ENCODE measurements at regions not wholly inside any gene's neighbourhood (a gene's known extent, or its start where the extent isn't known, plus 50 kb on each side); places are given as distances from the start of the nearest gene placed in this dataset.

GRCh38 chrX:39168609-39169008 is 367.4 kb downstream of the MID1IP1 start:
- Mint-ChIP-seq H3K27ac (no peak overlapping the region), H3K27me3 (no peaks in the 10 kb centered on the region), H3K36me3 (no peaks in the 10 kb centered on the region), H3K4me1 (peaks cover 0 to 10% (median 4%) of the 10 kb centered on the region in 4 donors), H3K9me3 (no peaks in the 10 kb centered on the region), H3K4me3 (no peak overlapping the region)
- H3K27ac ChIP-seq (ENCODE audit: low read depth, low read length): no peak overlapping the region
- no peaks in the 10 kb centered on the region for H3K36me3 ChIP-seq (ENCODE audit: insufficient read depth, low read length)
- no peak for DNase-seq
- peaks cover 8% of the 10 kb centered on the region for H3K4me1 ChIP-seq (ENCODE audit: insufficient read depth, low read length)
- ChIA-PET CTCF (ENCODE audit: partially characterized antibody) (no interaction called here), POLR2A (ENCODE audit: partially characterized antibody) (no interaction called here)
- H3K27me3 ChIP-seq (ENCODE audit: insufficient read depth, low read length): no peaks in the 10 kb centered on the region
- intact Hi-C loops (cut with micrococcal nuclease): no loop called here
- no peak overlapping the region for H3K4me3 ChIP-seq (ENCODE audit: low read length in 2 of 2)
- H3K9me3 ChIP-seq (ENCODE audit: control insufficient read depth in 1 of 2, low read length in 2 of 2): no peaks in the 10 kb centered on the region

- no peaks in the 10 kb centered on the region for H3K36me3 Mint-ChIP-seq
- no peak overlapping the region for H3K4me3 Mint-ChIP-seq
- no peaks in the 10 kb centered on the region for H3K27me3 Mint-ChIP-seq
- no peak for DNase-seq
- H3K4me3 ChIP-seq (ENCODE audit: low read length in 2 of 2): no peak overlapping the region
- H3K4me1 Mint-ChIP-seq: peaks cover 6 to 17% (median 10%) of the 10 kb centered on the region in 4 donors
- H3K27ac Mint-ChIP-seq: no peak overlapping the region
- CTCF ChIA-PET (ENCODE audit: partially characterized antibody): no interaction called here
- H3K9me3 Mint-ChIP-seq: no peaks in the 10 kb centered on the region
- no peaks in the 10 kb centered on the region for H3K9me3 ChIP-seq (ENCODE audit: control insufficient read depth in 1 of 2, low read length in 2 of 2)
- H3K27ac ChIP-seq (ENCODE audit: low read depth, low read length): no peak overlapping the region
- H3K36me3 ChIP-seq (ENCODE audit: insufficient read depth, low read length): no peaks in the 10 kb centered on the region
- H3K27me3 ChIP-seq (ENCODE audit: insufficient read depth, low read length): no peaks in the 10 kb centered on the region
- intact Hi-C loops (cut with micrococcal nuclease): no loop called here
- POLR2A ChIA-PET (ENCODE audit: partially characterized antibody): no interaction called here
- H3K4me1 ChIP-seq (ENCODE audit: insufficient read depth, low read length): peaks cover 18% of the 10 kb centered on the region
Measured at GRCh38 chrX:39169976-39170375, 368.7 kb downstream of the MID1IP1 start.

GRCh38 chrX:39170464-39170863 is 369.2 kb downstream of the MID1IP1 start:
- Histone ChIP-seq H3K9me3 (ENCODE audit: control insufficient read depth in 1 of 2, low read length in 2 of 2) (no peaks in the 10 kb centered on the region), H3K27ac (ENCODE audit: low read depth, low read length) (no peak overlapping the region), H3K4me1 (ENCODE audit: insufficient read depth, low read length) (peaks cover 23% of the 10 kb centered on the region), H3K36me3 (ENCODE audit: insufficient read depth, low read length) (no peaks in the 10 kb centered on the region), H3K27me3 (ENCODE audit: insufficient read depth, low read length) (no peaks in the 10 kb centered on the region), H3K4me3 (ENCODE audit: low read length in 2 of 2) (no peak overlapping the region)
- intact Hi-C loops (cut with micrococcal nuclease): no loop called here
- no peaks in the 10 kb centered on the region for H3K27me3 Mint-ChIP-seq
- H3K4me1 Mint-ChIP-seq: peaks cover 6 to 20% (median 13%) of the 10 kb centered on the region in 4 donors
- H3K27ac Mint-ChIP-seq: no peak overlapping the region
- CTCF ChIA-PET (ENCODE audit: partially characterized antibody): no interaction called here
- DNase-seq: no peak
- H3K4me3 Mint-ChIP-seq: no peak overlapping the region
- H3K9me3 Mint-ChIP-seq: no peaks in the 10 kb centered on the region
- POLR2A ChIA-PET (ENCODE audit: partially characterized antibody): no interaction called here
- no peaks in the 10 kb centered on the region for H3K36me3 Mint-ChIP-seq

DNA sequence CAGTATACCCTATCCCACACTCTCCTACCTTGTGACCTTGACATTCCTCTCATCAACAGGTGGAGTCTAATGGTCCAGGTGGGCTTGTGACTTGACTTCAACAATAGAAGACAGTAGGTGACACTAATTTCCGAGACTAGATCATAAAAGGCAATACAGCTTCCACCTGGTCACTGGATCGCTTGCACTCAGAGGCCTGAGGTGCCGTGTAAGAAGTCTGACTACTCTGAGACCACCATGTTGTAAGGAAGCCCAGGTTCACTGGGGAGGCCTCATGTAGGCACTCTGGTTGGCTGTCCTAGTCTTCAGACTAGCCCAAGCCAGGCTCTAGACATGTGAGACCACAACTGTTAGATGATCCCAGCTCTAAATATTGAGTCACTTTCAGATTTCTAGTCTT is 370.4 kb downstream of the MID1IP1 start:
- H3K27ac Mint-ChIP-seq: no peak overlapping the region
- Histone ChIP-seq H3K9me3 (ENCODE audit: control insufficient read depth in 1 of 2, low read length in 2 of 2) (no peaks in the 10 kb centered on the region), H3K27ac (ENCODE audit: low read depth, low read length) (no peak overlapping the region), H3K36me3 (ENCODE audit: insufficient read depth, low read length) (no peaks in the 10 kb centered on the region), H3K4me3 (ENCODE audit: low read length in 2 of 2) (no peak overlapping the region), H3K4me1 (ENCODE audit: insufficient read depth, low read length) (peaks cover 28% of the 10 kb centered on the region), H3K27me3 (ENCODE audit: insufficient read depth, low read length) (no peaks in the 10 kb centered on the region)
- ChIA-PET POLR2A (ENCODE audit: partially characterized antibody) (no interaction called here), CTCF (ENCODE audit: partially characterized antibody) (no interaction called here)
- H3K4me1 Mint-ChIP-seq: peaks cover 10 to 25% (median 16%) of the 10 kb centered on the region in 4 donors
- DNase-seq: no peak
- no peaks in the 10 kb centered on the region for H3K36me3 Mint-ChIP-seq
- no peaks in the 10 kb centered on the region for H3K27me3 Mint-ChIP-seq
- intact Hi-C loops (cut with micrococcal nuclease): no loop called here
- no peaks in the 10 kb centered on the region for H3K9me3 Mint-ChIP-seq
- H3K4me3 Mint-ChIP-seq: no peak overlapping the region

- CTCF ChIA-PET (ENCODE audit: partially characterized antibody): interaction anchor here (1.5 kb wide), 1 partner anchor 22 kb away, joined by 3 read pairs; no protein-coding TSS in a partner anchor
- H3K27me3 ChIP-seq (ENCODE audit: insufficient read depth, low read length): no peaks in the 10 kb centered on the region
- no peaks in the 10 kb centered on the region for H3K9me3 Mint-ChIP-seq
- no peaks in the 10 kb centered on the region for H3K36me3 Mint-ChIP-seq
- no peak for DNase-seq
- peak overlapping the region in 1 of 2 donors; percentile 31 for H3K4me3 ChIP-seq (ENCODE audit: low read length in 2 of 2)
- POLR2A ChIA-PET (ENCODE audit: partially characterized antibody): interaction anchor here (0.6 to 1.4 kb wide), 2 partner anchors 22 to 368 kb away, joined by 3 to 7 read pairs; no protein-coding TSS in a partner anchor
- intact Hi-C loops (cut with micrococcal nuclease): no loop called here
- peaks cover 6 to 25% (median 13%) of the 10 kb centered on the region in 4 donors for H3K4me1 Mint-ChIP-seq
- no peaks in the 10 kb centered on the region for H3K36me3 ChIP-seq (ENCODE audit: insufficient read depth, low read length)
- H3K9me3 ChIP-seq (ENCODE audit: control insufficient read depth in 1 of 2, low read length in 2 of 2): no peaks in the 10 kb centered on the region
- peaks cover 20% of the 10 kb centered on the region for H3K4me1 ChIP-seq (ENCODE audit: insufficient read depth, low read length)
- no peaks in the 10 kb centered on the region for H3K27me3 Mint-ChIP-seq
- peak overlapping the region; percentile 86 to 95 (median 90) for H3K27ac Mint-ChIP-seq
- no peak overlapping the region for H3K27ac ChIP-seq (ENCODE audit: low read depth, low read length)
- peak overlapping the region; percentile 60 to 84 (median 76) for H3K4me3 Mint-ChIP-seq
Measured at GRCh38 chrX:39174241-39174771, 373.0 kb downstream of the MID1IP1 start.

DNA sequence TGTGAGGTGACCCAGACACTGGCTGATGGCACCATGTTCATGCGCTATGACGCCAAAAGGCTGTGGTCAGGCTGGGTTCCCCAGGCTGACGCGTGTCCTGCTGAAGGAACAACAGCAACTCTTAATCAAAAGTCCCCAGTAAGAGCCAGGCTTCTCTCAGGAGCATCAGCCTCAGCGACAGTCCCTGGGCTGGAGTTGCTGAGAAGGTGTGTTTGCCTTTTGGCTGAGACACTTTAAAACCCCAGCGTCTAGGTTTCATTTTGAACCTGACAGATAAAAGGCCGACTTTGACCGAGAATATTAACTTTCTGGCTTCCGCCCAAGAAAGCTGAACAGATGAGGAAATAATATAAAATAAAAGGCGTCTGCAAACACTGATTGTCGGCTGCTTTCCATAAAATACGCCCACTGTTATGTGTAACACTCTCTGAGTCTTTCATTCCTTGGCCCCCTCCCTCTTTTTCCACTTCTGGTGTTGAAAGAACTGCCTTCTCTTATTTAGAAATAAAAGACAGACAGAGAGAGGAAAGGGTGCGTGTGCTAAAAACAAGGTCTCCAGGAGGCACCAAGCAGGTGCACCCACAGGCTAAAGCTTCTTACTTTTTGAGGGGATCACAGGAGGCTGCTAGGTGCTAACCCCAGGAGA is 373.6 kb downstream of the MID1IP1 start:
- no peaks in the 10 kb centered on the region for H3K9me3 ChIP-seq (ENCODE audit: control insufficient read depth in 1 of 2, low read length in 2 of 2)

DNA sequence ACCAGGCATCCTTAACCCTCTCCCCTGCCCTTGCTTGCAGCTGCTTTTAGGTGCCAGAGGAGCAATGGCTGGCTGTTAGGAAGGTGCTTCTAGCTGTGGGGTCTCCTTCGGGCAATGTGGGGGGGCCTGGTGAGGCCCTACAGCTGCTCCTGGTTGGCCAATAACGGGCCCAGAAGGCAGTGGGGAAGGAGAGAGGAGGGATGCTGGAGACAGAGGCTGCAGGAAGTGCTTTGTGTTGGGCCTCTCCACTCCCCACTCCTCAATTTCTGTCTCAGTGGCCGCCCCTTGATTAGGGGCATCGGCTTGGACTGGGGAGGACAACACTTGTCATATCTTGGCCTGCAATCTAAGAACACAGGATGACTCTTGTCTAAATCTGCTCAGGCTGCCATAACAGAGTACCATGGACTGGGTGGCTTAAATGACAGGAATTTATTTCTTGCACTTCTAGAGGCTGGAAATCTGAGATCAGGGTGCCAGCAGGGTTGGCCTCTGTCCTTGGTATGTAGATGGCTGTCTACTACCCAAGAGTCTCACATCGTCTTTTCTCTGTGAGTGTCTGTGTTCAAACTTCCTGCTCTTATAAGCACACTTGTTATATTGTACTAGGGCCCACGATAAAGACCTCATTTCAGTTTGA is 374.3 kb downstream of the MID1IP1 start:
- Histone ChIP-seq H3K36me3 (ENCODE audit: insufficient read depth, low read length) (no peaks in the 10 kb centered on the region), H3K9me3 (ENCODE audit: control insufficient read depth in 1 of 2, low read length in 2 of 2) (no peaks in the 10 kb centered on the region), H3K27ac (ENCODE audit: low read depth, low read length) (peak overlapping the region; percentile 37), H3K4me3 (ENCODE audit: low read length in 2 of 2) (peak overlapping the region in 1 of 2 donors; percentile 31), H3K27me3 (ENCODE audit: insufficient read depth, low read length) (no peaks in the 10 kb centered on the region), H3K4me1 (ENCODE audit: insufficient read depth, low read length) (peaks cover 20% of the 10 kb centered on the region)
- peak overlapping the region; percentile 36 to 84 (median 76) for H3K4me3 Mint-ChIP-seq
- no peak for DNase-seq
- intact Hi-C loops (cut with micrococcal nuclease): no loop called here
- H3K9me3 Mint-ChIP-seq: no peaks in the 10 kb centered on the region
- H3K4me1 Mint-ChIP-seq: peaks cover 6 to 25% (median 13%) of the 10 kb centered on the region in 4 donors
- ChIA-PET POLR2A (ENCODE audit: partially characterized antibody) (interaction anchor here (0.7 to 1.4 kb wide), 2 partner anchors 13 to 21 kb away, joined by 3 to 7 read pairs; no protein-coding TSS in a partner anchor), CTCF (ENCODE audit: partially characterized antibody) (no interaction called here)
- H3K36me3 Mint-ChIP-seq: no peaks in the 10 kb centered on the region
- H3K27me3 Mint-ChIP-seq: no peaks in the 10 kb centered on the region
- peak overlapping the region; percentile 86 to 95 (median 90) for H3K27ac Mint-ChIP-seq

More for the DNA sequence above, 373.6 kb downstream of the MID1IP1 start:
- DNase-seq: peak; percentile 44 to 78 (median 57)
- peak overlapping the region; percentile 60 to 84 (median 76) for H3K4me3 Mint-ChIP-seq
- Histone ChIP-seq H3K36me3 (ENCODE audit: insufficient read depth, low read length) (no peaks in the 10 kb centered on the region), H3K4me1 (ENCODE audit: insufficient read depth, low read length) (peaks cover 20% of the 10 kb centered on the region), H3K4me3 (ENCODE audit: low read length in 2 of 2) (peak overlapping the region in 1 of 2 donors; percentile 31), H3K27ac (ENCODE audit: low read depth, low read length) (peak overlapping the region; percentile 37), H3K27me3 (ENCODE audit: insufficient read depth, low read length) (no peaks in the 10 kb centered on the region)
- intact Hi-C loops (cut with micrococcal nuclease): no loop called here
- CTCF ChIA-PET (ENCODE audit: partially characterized antibody): interaction anchor here (1.5 kb wide), 1 partner anchor 21 kb away, joined by 3 read pairs; no protein-coding TSS in a partner anchor
- H3K9me3 Mint-ChIP-seq: no peaks in the 10 kb centered on the region
- no peaks in the 10 kb centered on the region for H3K27me3 Mint-ChIP-seq
- H3K4me1 Mint-ChIP-seq: peaks cover 6 to 25% (median 13%) of the 10 kb centered on the region in 4 donors
- POLR2A ChIA-PET (ENCODE audit: partially characterized antibody): interaction anchor here (0.7 to 1.4 kb wide), 2 partner anchors 12 to 21 kb away, joined by 3 to 7 read pairs; no protein-coding TSS in a partner anchor
- no peaks in the 10 kb centered on the region for H3K36me3 Mint-ChIP-seq
- H3K27ac Mint-ChIP-seq: peak overlapping the region; percentile 86 to 95 (median 90)

All from CD4-positive, alpha-beta memory T cell (primary cell).